GM13976 (cell line): ENCODE measurements at regions not wholly inside any gene's neighbourhood (a gene's known extent, or its start where the extent isn't known, plus 50 kb on each side); places are given as distances from the start of the nearest gene placed in this dataset.

Source experiments
- DNase-seq: peaks from one replicate; pipeline ENCODE4 v3.0.0; 2012; ENCODE audit warnings: low spot score
- in situ Hi-C: fragments of 300-500 bp; cut with MboI; formaldehyde crosslinking; loops from one replicate; pipeline ENCODE4 v1.12.0; 2022; ENCODE audit warnings: low sequenced_read_pairs, mixed read lengths, inconsistent platforms; ENCODE audit not compliant: unreplicated experiment
- TF ChIP-seq, protein P1 (sequence below): IDR thresholded peaks from 2 replicates; pipeline ENCODE4 v1.5.1; 2012; ENCODE audit warnings: borderline replicate concordance, mild to moderate bottlenecking; ENCODE audit not compliant: insufficient read depth; ENCODE audit errors: extremely low read depth, missing control alignments, control extremely low read depth

DNA sequence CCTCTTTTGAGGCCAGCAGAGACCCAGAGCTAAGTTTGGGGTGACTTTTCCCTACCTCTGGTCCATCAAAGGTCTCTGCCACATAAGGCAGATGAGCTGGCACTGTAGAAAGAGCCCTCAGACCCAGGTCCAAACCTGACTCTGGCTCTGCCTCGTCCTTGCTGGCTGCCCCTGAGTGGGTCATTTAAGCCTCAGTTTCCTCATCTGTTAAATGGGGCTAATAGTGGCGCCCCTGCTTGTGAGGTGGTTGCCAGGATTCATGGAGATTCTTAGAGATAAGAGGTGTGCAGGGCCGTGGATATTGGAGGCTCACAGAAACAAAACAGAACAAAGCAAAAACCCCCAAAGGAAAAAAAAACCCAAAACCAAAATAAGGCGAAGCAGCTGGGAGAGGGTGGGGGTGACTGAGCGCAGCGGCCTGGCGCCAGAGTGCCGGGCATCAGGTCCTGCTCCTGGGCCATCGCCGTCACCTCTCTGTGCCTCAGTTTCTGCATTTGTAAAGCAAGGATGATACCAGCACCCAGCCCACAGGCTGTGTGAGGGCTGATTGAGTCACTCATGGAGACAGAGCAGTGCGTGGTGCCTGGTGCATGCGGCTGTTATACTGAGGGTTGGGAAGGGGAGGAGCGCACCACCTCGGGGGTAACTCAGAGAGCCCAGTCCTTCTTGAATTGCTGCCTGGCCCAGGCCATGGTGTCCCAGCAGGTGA lies 133.8 kb upstream of the PTPN1 start:
- TF ChIP-seq, protein P1, sequence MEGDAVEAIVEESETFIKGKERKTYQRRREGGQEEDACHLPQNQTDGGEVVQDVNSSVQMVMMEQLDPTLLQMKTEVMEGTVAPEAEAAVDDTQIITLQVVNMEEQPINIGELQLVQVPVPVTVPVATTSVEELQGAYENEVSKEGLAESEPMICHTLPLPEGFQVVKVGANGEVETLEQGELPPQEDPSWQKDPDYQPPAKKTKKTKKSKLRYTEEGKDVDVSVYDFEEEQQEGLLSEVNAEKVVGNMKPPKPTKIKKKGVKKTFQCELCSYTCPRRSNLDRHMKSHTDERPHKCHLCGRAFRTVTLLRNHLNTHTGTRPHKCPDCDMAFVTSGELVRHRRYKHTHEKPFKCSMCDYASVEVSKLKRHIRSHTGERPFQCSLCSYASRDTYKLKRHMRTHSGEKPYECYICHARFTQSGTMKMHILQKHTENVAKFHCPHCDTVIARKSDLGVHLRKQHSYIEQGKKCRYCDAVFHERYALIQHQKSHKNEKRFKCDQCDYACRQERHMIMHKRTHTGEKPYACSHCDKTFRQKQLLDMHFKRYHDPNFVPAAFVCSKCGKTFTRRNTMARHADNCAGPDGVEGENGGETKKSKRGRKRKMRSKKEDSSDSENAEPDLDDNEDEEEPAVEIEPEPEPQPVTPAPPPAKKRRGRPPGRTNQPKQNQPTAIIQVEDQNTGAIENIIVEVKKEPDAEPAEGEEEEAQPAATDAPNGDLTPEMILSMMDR, result no peak
- in situ Hi-C loops, result no loop called here
- no peak for DNase-seq

DNA sequence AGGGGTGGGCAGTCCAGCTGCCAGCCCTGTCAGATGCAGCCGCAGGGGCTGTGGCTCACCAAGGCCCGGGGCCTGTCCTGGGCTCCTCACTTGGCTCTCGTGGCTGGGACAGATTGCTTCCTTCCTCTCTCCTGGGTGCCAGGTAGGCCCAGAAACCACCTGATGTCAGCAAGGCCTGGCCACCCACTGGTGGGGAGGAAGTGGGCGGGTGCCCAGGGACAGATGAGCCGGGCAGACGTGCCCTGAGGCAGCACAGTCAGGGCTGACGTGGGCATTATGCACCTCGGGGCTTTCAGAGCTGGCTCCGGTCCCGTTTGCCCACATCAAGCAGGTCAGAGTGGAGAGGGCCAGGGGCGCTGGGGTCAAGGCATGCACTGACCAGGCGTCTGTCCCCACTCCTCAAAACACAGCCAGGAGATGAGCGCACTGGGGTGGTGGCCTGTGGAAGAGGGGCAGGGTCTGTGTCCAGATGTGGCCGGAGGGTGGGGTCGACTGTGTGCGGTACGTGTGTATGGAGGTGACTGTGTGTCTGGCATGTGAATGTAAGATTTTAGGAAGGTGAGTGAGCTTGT lies 133.2 kb upstream of the PTPN1 start:
- in situ Hi-C loops, result no loop called here
- no peak for DNase-seq
- TF ChIP-seq, protein P1, result no peak

DNA sequence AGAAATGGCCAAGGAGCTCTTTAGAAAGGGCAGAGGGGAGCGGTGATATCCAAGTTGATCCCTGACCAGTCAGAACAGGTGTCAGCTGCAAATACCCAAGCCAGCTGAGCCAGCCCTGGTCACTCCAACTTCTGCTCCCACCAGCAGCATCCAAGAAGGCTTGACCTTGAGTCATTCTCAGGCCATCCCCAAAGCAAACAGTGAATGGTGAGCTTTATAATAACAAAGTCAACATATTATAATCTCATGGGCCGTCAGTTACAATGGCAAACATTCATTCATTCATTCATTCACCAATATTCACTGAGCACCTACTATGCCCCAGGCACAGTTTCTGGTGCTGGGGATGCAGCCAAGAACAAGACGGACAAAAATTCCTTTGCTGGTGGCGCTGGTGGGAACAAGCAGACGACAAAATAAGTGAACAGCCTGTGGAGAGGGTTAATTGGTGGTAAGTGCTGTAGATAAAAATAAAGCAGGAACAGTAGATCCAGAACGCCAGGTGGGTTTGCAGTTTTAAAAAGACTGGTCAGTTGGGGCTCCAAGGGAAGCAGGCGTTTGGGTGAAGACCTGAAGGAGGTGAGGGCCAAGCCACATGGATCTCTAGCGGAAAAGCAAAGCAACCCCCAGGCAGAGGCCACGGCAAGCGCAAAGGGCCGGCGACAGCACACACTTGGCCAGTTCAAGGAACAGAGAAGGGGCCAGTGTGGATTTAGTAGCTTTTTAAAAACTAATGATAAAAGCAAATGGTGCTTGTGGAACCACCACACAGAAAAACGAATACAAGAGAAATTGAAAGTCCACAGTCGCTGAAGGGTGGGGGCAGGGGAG lies 131.8 kb upstream of the PTPN1 start:
- TF ChIP-seq, protein P1, result no peak
- no peak for DNase-seq
- in situ Hi-C loops, result no loop called here

DNA sequence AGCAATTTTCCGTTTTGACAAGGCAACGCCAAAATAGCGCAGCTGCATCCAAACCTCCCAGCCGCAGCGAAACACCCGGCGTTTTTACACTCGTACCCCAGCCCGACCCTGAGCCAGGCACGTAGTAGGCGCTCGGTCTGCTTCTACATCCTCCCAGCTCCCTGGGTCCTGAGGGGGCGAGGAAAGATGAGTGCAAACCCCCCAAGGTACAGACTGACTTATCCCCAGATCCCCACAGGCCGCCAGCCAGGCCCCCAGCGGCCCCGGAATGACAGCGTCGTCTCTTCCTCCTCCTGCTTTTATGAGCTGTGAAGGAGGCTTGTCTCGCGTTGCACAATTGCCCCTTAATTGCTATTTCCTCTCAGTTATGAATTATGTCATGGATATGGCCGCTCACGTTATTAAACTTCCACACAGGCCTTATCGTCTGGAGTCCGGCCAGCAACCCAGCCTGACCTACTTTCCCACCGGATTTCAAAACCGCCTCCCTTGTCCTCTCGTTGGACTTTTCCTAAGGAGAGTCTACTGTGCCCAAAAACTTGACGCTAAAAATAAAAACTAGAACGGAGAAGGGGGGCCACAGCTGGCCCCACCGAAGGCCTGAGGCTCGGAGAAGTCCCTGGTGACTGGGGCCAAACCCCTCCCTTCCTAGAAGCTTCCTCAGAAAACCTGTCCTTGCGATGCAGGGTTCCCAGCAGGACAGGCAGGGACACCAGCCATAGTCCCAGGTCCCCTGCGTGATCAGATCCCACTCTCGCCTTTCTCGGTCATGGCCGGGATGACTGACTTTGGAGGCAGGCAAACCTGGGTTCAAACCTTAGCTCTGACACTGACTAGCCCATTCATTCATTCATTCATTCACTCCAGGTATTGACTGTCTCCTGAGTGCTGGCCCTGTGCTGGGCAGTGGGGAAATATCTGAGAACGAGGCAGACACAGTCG lies 130.9 kb upstream of the PTPN1 start:
- no peak for DNase-seq
- TF ChIP-seq, protein P1, result no peak
- in situ Hi-C loops, result no loop called here

DNA sequence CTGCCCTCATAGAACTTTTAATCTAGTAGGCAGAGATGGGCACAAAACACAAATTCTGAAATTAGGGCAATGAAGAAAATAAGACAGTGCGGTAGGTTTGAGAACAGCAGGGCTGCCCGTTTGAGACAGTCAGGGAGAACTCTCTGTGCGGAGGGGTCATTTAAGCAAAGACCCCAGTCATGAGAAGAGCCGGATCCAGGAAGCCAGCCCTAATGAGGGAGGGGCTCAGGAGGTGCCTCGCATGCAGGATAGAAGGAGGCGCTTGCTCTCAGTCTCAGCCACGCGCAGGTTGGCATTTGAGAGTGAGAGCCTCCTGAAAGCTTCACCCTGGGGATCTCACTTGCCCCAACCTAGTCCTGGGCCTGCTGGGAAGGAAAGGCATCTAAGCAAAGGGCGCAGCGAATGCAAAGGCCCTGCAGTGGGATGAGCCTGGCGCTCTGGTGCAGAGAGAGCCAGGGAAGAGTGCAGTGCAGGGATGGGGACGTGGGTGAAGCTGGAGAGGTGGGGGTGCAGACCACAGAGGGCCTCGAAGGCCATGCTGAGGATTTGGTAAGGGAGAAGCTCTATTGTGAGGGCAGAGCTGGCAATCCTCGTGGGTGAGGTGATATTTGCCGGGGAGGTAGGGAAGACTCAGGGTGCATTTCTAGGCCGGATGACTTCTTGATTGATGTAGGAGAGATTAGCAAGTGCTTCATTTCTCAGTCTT lies 130.0 kb upstream of the PTPN1 start:
- DNase-seq, result no peak
- in situ Hi-C loops, result no loop called here
- TF ChIP-seq, protein P1, result no peak
